Endothelial cell of umbilical vein (primary cell): ENCODE measurements at regions not wholly inside any gene's neighbourhood (a gene's known extent, or its start where the extent isn't known, plus 50 kb on each side); places are given as distances from the start of the nearest gene placed in this dataset.

Experiments used
- BruUV-seq: library from RNA; stranded (reverse); fragments of 400-500 nt; replicated peaks from 2 replicates; lab custom pipeline; 2021; lab: Mats Ljungman, UMichigan
- CTCF ChIA-PET: fragments of 300-600, 350-600 bp; sonication (Branson Sonifier 250); formaldehyde crosslinking; loops from one replicate; lab custom pipeline; 2021; ENCODE audit warnings: antibody characterized with exemption, inconsistent platforms; lab: Charles Lee
- POLR2A ChIA-PET: fragments of 300-600, 350-600 bp; sonication (Branson Sonifier 250); formaldehyde crosslinking; loops from one replicate; lab custom pipeline; 2021; ENCODE audit warnings: antibody characterized with exemption, inconsistent platforms; lab: Charles Lee
- DNase-seq: peaks from one replicate; pipeline ENCODE4 v3.0.0-alpha.2; 2011; ENCODE audit warnings: low read depth, low spot score
- FAIRE-seq: peaks from 2 replicates; lab custom pipeline; 2011; peaks lifted over from hg19 to GRCh38; lab: Jason Lieb, UNC
- H2AFZ ChIP-seq: 2 replicates; pipeline ENCODE4 v1.6.0; 2012; ENCODE audit warnings: low read depth, low read length, control low read depth, inconsistent platforms
- H3K27ac ChIP-seq: 2 replicates; pipeline ENCODE4 v1.5.1; 2011; ENCODE audit warnings: low read depth, mild to moderate bottlenecking, control low read depth, low read length, moderate library complexity; ENCODE audit not compliant: insufficient read depth
- H3K27me3 ChIP-seq, 2 experiments: 2 replicates each; pipeline versions ENCODE4 v1.6.0 to v1.6.1; 2011; ENCODE audit warnings: low read length in 2 of 2, mixed read lengths in 1 of 2; ENCODE audit not compliant: control insufficient read depth in 2 of 2, insufficient read depth in 2 of 2
- H3K36me3 ChIP-seq, 2 experiments: 2 replicates in 1 of 2; 3 replicates in 1 of 2; pipeline ENCODE4 v1.5.1; 2011; ENCODE audit warnings: low read length in 2 of 2, mild to moderate bottlenecking in 1 of 2, moderate library complexity in 1 of 2; ENCODE audit not compliant: control insufficient read depth in 2 of 2, insufficient read depth in 2 of 2; ENCODE audit errors: extremely low read depth in 1 of 2
- H3K4me1 ChIP-seq: 3 replicates; pipeline ENCODE4 v1.5.1; 2011; ENCODE audit warnings: mild to moderate bottlenecking, low read length; ENCODE audit not compliant: control insufficient read depth, insufficient read depth; ENCODE audit errors: extremely low read depth
- H3K4me2 ChIP-seq: 2 replicates; pipeline ENCODE4 v1.6.1; 2011; ENCODE audit warnings: low read length, control low read depth, mixed read lengths; ENCODE audit not compliant: insufficient read depth
- H3K4me3 ChIP-seq, 3 experiments: fragments of 200-600 bp in 1 of 3; sonication (generic), shearing (Covaris generic) in 1 of 3; replicated peaks in 1 of 3; 2 replicates each; pipeline ENCODE4 v1.5.1; 2011 to 2016; ENCODE audit warnings: control low read depth in 3 of 3, low read length in 3 of 3, mild to moderate bottlenecking in 2 of 3, inconsistent platforms in 1 of 3, low read depth in 1 of 3, moderate library complexity in 1 of 3; ENCODE audit not compliant: insufficient read depth in 1 of 3
- H3K79me2 ChIP-seq: 2 replicates; pipeline ENCODE4 v1.6.0; 2012; ENCODE audit warnings: low read length, inconsistent platforms; ENCODE audit not compliant: control insufficient read depth, insufficient read depth
- H3K9ac ChIP-seq: replicated peaks from 2 replicates; pipeline ENCODE3; 2011; ENCODE audit warnings: low read length, control low read depth; ENCODE audit not compliant: insufficient read depth; ENCODE audit errors: extremely low read depth
- H3K9me1 ChIP-seq: replicated peaks from 3 replicates; pipeline ENCODE4 v1.6.0; 2011; ENCODE audit warnings: mild to moderate bottlenecking, low read length; ENCODE audit not compliant: control insufficient read depth, insufficient read depth; ENCODE audit errors: extremely low read depth
- H3K9me3 ChIP-seq: replicated peaks from 2 replicates; pipeline ENCODE4 v1.5.1; 2012; ENCODE audit warnings: low read length, inconsistent platforms; ENCODE audit not compliant: control insufficient read depth, insufficient read depth
- H4K20me1 ChIP-seq: replicated peaks from 2 replicates; pipeline ENCODE3; 2011; ENCODE audit warnings: mild to moderate bottlenecking, low read length; ENCODE audit not compliant: control insufficient read depth, insufficient read depth; ENCODE audit errors: extremely low read depth
- CTCF ChIP-seq, 2 donors: IDR thresholded peaks; 1 replicate in 1 of 2; 2 replicates in 1 of 2; pipeline ENCODE4 v1.5.1; 2011; ENCODE audit warnings: low read length in 2 of 2, mild to moderate bottlenecking in 2 of 2, moderate library complexity in 2 of 2, control low read depth in 1 of 2, inconsistent platforms in 1 of 2, low read depth in 1 of 2; ENCODE audit not compliant: insufficient read depth in 1 of 2; ENCODE audit errors: extremely low read depth in 1 of 2
- EZH2 ChIP-seq: IDR thresholded peaks from 2 replicates; pipeline ENCODE4 v1.6.1; 2012; ENCODE audit warnings: borderline replicate concordance, low read depth, mild to moderate bottlenecking, moderate library complexity, low read length, inconsistent platforms; ENCODE audit not compliant: severe bottlenecking
- FOS ChIP-seq: IDR thresholded peaks from 2 replicates; pipeline ENCODE4 v1.6.1; 2011; ENCODE audit warnings: mild to moderate bottlenecking, low read length, moderate library complexity, borderline replicate concordance; ENCODE audit not compliant: insufficient read depth
- GATA2 ChIP-seq: IDR thresholded peaks from 2 replicates; pipeline ENCODE4 v1.7.0; 2011; ENCODE audit warnings: low read depth, mild to moderate bottlenecking, moderate library complexity, mixed read lengths, low read length; ENCODE audit not compliant: insufficient read length, insufficient read depth
- JUN ChIP-seq: IDR thresholded peaks from 2 replicates; pipeline ENCODE4 v1.6.1; 2011; ENCODE audit warnings: borderline replicate concordance, low read depth; ENCODE audit not compliant: insufficient read length, insufficient read depth
- MAX ChIP-seq: IDR thresholded peaks from 2 replicates; pipeline ENCODE4 v1.6.1; 2011; ENCODE audit not compliant: insufficient read depth, insufficient read length
- MYC ChIP-seq: IDR thresholded peaks from one replicate; pipeline ENCODE4 v1.6.1; 2011; ENCODE audit warnings: mild to moderate bottlenecking, low read depth, low read length
- POLR2A ChIP-seq: IDR thresholded peaks from 2 replicates; pipeline ENCODE4 v1.6.1; 2012; ENCODE audit warnings: low read depth, mild to moderate bottlenecking, control low read depth, low read length
- POLR2AphosphoS5 ChIP-seq: IDR thresholded peaks from 2 replicates; pipeline ENCODE4 v1.6.1; 2012; ENCODE audit warnings: low read depth, mild to moderate bottlenecking, control low read depth, low read length, moderate library complexity; ENCODE audit not compliant: insufficient read depth
- dilution Hi-C: fragments of 300-500 bp; cut with MboI; formaldehyde crosslinking; loops from one replicate; pipeline ENCODE4 v1.15.0; 2019; ENCODE audit warnings: low sequenced_read_pairs; ENCODE audit not compliant: extremely low pct_ligation_motif_present
- intact Hi-C: fragments of 100-400 bp; cut with micrococcal nuclease; formaldehyde crosslinking; loops from one replicate; pipeline ENCODE4 v1.10.0; 2022

GRCh38 chr14:27181333-27181732 is 583.5 kb upstream of the NOVA1 start:
- ChIA-PET CTCF (no interaction called here), POLR2A (no interaction called here)
- TF ChIP-seq MYC (no peak), FOS (no peak), EZH2 (no peak), POLR2AphosphoS5 (no peak), CTCF (IDR thresholded peaks at IDR 0.05; ENCODE audit: extremely low read depth in 1 of 2, insufficient read depth in 1 of 2, low read depth in 1 of 2, low read length in 2 of 2) (no peak), MAX (no peak), POLR2A (no peak), JUN (no peak), GATA2 (no peak)
- DNase-seq (no peak), FAIRE-seq (no peak)
- Histone ChIP-seq H3K9ac (no peak overlapping the region), H3K36me3 (no peaks in the 10 kb centered on the region), H3K4me2 (no peak overlapping the region), H3K79me2 (no peaks in the 10 kb centered on the region), H2AFZ (no peak overlapping the region), H3K4me3 (no peak overlapping the region), H3K27ac (no peak overlapping the region), H3K27me3 (no peaks in the 10 kb centered on the region), H3K4me1 (no peaks in the 10 kb centered on the region), H3K9me1 (no peaks in the 10 kb centered on the region), H3K9me3 (no peaks in the 10 kb centered on the region), H4K20me1 (no peaks in the 10 kb centered on the region)
- intact Hi-C loops, result no loop called here
- BruUV-seq, result no TSS peak
- dilution Hi-C loops, result no loop called here
